GM12872 (cell line): ENCODE measurements at regions not wholly inside any gene's neighbourhood (a gene's known extent, or its start where the extent isn't known, plus 50 kb on each side); places are given as distances from the start of the nearest gene placed in this dataset.

Experiments used
- CTCF ChIP-seq: IDR thresholded peaks from 3 replicates; pipeline ENCODE4 v1.5.1; 2011; ENCODE audit warnings: low read depth, mild to moderate bottlenecking, low read length, moderate library complexity; ENCODE audit not compliant: insufficient read depth

GRCh38 chr1:184153731-184154130 lies 102.2 kb downstream of the TSEN15 start:
- TF ChIP-seq CTCF: no peak

- no peak for TF ChIP-seq CTCF
Measured at GRCh38 chr1:184156521-184157393, 105.2 kb downstream of the TSEN15 start.

DNA sequence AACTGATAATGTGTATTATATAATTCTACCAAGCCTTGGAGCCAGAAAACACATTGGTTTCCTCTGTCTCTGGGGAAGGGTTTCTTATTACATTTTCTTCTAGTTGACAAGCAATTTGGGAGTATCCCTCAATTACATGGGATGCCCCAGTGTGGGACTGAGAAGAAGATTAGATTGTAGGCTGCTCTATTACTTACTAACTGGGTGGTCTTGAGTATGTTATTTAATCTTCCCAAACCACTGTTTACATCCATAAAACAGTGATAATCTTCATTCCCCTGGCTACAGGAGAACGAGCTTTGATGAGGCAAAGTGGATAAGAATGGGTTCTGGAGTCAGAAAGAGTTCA lies 105.8 kb downstream of the TSEN15 start:
- no peak for TF ChIP-seq CTCF

- no peak for TF ChIP-seq CTCF
Measured at GRCh38 chr1:184158896-184159681, 107.6 kb downstream of the TSEN15 start.

DNA sequence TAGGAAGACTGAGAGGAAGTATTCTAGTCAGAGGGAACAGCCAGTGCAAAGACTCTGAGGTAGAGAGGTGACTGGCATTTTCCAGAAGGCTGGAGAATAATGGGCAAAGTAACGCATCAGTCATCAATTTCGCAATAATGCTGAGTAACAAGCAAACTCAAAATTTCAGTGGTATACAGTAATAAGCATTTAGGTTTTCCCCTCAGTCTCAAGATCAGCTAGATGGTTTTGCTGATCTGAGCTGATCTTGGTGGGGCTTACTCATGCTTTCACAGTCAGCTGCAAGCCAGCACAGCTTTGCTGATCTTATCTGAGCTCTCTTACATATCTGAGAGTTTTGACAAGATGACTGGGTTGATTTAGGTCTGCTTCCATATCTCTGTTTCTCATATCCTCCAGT lies 108.7 kb downstream of the TSEN15 start:
- no peak for TF ChIP-seq CTCF

DNA sequence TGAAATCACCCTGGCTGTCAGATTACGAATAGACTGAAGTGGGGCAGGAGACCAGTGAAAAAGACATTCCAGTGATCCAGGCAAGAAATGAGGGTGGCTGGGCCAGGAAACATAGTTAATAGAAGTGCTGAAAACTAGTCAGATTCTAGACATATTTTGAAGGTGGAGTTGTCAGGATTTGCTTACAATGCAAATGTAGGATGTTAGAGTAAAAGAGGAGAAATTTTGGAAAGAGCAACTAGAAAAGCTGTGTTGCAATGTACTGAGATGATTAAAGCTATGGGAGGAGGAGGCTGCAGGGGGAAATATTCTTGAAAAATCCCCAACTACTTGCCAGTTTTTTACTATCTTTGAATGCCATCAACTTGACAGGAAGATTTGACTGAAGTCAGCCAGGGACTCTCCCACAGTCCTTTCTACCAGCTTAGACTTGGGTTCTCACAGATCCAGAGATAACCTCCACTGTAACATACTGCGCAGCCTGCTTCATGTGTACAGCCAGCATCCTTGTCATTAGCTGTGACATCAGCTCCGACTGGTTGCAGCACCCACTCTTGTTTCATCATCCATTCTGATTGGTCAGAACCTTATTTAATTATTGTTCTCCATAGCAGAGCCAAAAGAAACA lies 109.7 kb downstream of the TSEN15 start:
- no peak for TF ChIP-seq CTCF

- TF ChIP-seq CTCF: no peak
Measured at GRCh38 chr1:184162281-184162680, 110.8 kb downstream of the TSEN15 start.
